Hematopoietic multipotent progenitor cell treated with erythropoietin and hydrocortisone succinate and interleukin-3 and kit ligand, for 17 days (in vitro differentiated cells): ENCODE measurements at regions not wholly inside any gene's neighbourhood (a gene's known extent, or its start where the extent isn't known, plus 50 kb on each side); places are given as distances from the start of the nearest gene placed in this dataset.

ENCODE experiments used
- DNase-seq: peaks from one replicate; pipeline ENCODE4 v3.0.0-alpha.2; 2015; ENCODE audit warnings: low spot score

DNA sequence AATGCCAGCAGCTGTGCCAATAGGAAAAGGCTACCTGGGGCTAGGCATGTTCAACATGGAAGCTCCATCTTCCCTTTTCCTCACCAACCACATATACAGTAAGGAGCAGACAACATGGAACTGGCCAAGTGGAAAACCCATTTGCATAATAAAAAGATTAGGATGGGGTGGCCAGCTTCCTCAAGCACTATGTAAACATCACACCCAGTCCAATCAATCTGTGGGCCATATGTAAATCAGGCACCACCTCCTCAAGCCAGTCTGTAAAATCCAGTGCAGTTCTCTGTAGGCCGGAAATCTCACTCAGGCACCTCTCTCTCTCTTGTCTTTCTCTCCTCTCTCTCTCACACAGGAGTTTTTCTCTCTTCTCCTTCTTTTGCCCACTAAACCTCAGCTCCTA is 360.2 kb upstream of the GRIA1 start:
- no peak for DNase-seq

DNA sequence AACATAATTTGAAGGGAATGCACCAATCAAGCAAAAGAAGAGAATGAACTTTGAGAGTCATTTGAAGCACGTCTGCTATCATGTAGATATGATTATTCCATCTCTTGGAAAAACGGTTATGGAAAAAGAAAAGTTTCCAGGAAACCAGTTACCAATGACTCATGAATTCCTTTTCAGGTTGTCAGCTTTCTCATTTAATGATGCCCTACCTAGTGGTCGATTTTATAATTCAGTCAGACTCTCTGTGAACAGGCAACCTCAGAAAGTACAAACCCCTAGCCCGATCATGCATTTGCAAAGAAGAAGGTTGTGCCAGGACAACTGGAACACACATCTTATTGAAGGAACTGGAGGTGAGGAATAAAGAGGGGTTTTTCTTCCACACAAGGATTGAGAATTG is 355.1 kb upstream of the GRIA1 start:
- no peak for DNase-seq

DNA sequence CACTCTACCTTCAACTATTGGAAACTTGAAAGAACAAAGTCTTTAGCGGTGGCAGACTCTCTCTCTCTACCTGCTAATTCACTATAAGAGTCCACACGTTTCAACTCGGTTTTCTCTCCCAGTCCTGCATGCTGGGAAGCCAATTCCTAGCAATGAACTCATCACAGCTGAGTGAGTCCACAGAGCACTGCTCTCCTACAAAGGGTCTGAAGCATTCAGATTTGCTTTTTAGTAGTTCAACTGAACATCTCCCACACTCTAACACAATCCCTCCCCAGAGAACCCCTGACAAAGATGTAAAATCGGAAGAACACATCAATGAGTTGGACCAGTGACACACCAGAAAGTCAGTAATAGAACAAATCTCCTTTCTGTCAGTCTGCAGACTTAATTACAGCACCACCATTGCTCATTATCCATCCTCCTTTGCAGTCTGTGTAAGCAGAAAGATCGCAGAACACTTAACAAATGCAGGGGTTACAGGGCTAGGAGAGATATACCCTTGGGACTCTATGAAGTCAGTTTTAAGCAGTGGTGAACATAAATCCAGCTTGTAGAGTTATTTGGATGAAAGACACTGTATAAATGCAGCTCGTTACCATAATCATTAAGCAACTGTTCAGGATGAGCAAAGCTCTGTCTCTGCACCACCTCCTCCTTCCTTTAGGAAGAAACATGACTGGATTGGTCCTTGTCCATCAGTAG is 353.4 kb upstream of the GRIA1 start:
- no peak for DNase-seq

DNA sequence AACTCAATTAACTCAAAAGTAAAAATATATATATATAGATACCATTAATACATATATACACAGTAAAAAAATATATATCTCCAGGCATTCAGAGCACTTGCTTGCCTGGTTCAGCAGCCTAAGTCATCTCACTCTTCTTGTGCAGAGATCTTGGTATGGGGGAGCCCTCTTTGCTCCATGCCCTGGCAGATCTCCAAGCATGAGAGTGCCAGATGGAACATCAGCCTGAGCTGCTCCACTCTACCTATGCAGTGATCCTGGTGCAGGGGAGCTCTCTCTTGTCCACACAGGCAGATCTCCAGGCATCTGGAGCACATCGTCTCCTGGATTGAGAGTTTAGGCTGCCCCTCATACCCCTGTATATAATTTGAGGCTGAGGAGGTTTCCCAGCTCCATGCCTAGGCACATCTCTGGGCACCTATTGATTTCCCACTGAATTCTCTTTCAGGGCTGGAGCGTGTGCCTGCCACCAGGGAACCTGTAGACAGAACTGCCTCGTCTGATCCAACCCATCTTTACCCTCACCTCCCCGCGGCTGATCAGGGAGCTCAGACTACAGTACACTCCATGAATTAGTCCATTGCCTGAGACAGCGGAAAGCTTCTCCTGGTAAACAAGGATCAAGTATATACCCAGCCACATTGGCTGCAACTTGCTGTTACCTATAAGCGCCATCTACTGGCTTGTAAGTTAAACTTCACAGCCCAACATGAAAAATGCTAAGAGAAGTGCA is 342.4 kb upstream of the GRIA1 start:
- DNase-seq: no peak

DNA sequence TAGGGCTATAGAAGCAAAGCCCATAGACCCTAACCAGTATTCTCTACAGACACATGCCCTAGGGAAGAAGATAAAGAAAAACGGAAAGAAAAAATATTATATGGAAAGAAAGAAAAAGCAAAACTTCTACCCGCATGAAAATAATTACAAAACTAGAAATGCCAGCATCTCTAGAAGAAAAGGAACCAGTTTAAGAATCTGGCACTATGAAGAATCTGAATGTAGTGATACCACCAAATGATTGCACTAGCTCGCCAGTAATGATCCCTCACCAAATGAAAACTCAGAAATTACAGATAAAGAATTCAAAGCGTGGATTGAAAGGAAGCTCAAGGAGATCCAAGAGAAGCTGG is 341.9 kb upstream of the GRIA1 start:
- DNase-seq: no peak

DNA sequence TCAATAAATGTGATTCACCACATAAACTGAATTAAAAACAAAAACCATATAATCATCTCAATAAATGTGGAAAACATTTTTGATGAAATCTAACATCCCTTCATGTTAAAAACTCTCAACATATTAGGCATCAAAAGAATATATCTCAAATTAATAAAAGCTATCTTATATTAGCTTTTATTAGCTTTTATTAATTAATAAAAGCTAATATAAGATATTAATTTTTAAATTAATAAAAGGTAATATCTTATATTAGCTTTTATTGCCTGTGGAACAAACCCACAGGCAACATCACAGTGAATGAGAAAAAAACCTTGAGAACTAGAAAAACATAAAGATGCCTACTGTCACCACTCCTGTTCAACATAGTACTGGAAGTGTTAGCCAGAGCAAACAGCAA is 338.9 kb upstream of the GRIA1 start:
- no peak for DNase-seq

DNA sequence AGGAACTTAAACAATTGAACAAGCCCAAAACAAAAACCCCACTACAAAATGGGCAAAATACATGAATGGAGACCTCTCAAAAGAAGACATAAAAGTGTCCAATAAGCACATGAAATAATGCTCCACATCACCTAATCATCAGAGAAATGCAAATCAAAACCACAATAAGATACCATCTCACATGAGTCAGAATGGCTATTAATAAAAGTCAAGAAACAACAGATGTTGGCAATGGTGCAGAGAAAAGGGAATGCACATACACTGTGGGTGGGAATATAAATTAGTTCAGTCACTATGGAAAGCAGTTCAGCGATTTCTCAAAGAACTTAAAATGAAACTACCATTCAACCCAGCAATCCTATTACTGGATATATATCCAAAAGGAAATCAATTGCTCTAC is 337.4 kb upstream of the GRIA1 start:
- no peak for DNase-seq

DNA sequence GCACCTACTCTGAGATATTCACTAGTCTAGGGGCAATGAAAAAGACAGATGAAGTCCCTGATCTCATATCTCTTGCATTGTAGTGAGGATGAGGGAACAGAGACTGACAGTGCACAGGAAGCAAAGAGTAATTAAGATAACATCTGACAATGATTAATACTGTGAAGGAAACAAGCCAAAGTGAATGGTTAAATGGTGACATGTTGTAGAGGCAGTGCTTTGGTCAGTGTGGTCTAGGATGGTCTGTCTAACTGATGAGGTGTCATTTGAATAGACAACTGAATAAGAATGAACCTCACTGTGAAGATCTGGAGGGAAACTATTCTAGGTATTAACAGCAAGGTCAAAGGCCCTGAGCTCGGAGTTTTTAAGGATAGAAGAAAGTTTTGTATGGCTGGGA is 333.3 kb upstream of the GRIA1 start:
- DNase-seq: no peak

DNA sequence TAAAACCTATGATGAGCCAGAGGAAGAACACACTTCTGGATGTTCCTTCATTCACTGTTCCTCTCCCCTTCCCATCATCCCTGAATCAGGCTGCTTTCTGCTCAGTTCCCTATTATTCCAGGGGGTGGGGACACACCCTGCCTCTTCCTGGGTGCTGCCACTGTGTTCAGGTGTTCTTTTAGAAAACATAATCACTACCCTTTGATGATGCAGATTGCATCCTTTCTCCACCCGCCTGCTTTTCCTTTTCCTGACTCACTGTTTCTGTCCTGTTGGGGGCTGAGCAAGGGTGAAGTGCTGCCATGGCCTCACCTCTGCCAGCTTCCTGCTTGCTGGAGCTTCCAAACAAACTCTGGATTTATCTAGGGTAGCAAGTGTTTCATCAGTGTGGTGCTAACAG is 331.9 kb upstream of the GRIA1 start:
- DNase-seq: no peak

DNA sequence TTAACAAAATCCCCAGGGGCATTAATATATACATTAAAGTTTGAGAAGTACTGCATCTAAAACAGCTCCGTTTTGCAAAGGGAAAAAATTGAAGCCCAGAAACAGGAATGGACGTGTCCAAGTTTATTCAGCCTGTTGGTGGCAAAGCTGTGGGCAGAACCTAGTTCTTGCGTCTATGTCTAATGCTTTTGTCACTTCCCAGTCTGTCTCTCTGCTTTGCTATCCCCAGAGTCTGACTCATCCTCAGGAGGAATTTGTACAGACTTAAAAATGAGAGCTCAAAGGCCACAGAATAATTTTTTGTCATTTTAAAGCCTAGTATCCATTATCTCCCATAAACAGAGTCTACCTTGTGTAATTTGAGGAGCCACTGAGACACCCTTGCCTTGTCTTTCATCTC is 330.9 kb upstream of the GRIA1 start:
- DNase-seq: no peak

DNA sequence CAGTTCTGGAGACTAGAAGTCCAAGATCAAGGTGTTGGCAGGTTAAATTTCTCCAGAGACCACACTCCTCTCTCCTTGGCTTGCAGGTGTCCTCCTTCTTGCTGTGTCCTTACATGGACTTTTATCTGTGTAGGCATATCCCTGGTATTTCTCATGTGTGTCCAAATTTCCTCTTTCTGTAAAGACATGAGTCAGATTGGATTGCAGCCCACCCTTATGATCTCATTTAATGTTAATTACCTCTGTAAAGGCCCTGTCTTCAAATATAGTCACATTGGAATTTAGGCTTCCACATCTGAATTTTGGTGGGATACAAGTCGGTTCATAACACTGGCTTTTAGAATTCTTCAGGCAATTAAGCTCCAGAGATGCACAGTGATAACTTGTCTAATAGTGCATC is 322.2 kb upstream of the GRIA1 start:
- DNase-seq: no peak

DNA sequence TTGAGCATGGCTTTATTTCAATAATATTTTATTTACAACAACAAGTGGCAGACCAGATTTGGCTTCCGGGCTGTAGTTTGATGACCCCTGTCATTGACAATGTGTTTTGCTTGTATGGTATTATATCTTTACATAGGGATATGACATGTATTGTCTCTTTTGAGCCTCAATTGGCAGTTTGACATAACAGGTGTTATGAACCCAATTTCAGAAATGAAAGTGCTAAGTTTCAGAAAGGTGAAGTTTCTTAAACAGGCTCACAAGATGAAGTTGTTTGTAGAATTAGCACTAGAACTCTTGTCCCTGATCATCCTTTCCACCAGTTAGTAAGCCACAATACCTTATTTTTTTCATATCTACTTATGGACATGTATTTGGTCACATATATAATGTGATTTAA is 303.0 kb upstream of the GRIA1 start:
- DNase-seq: no peak

DNA sequence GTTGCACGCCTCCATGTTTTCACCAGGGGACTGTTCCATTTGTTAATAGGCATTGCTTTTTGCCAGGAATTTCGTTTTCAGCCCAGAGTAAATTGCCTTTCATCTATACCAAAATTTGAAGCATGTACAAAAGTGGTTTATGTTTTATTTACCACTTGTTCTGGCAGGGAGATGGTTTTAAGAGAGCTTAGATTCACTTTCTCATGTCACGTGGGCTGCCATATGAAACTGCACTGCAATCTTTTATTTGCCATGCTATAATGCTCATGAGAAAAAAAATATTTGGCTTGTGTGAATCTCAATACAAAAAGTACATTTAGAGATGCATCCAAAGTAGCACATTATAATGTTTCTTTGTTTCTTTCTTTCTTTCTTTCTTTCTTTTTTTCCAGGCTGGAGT is 284.1 kb upstream of the GRIA1 start:
- no peak for DNase-seq

DNA sequence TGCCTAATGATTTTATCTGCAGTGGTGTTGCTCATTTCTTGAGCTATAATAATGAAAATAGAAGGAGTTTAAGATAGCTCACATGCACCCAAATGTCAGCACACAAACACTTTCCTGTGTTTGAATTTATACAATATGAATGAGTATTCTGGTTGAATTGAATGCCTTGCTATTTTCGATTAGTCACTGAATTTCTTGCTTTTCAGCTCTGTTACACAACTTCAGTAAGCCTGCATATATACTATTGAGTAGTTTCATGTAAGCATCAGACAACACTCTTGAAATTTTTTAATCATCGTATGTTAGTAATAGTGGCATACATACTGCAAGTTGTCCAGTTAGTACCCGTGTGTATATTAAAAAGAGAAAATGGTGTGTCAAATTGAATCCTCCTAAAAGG is 281.5 kb upstream of the GRIA1 start:
- DNase-seq: no peak

DNA sequence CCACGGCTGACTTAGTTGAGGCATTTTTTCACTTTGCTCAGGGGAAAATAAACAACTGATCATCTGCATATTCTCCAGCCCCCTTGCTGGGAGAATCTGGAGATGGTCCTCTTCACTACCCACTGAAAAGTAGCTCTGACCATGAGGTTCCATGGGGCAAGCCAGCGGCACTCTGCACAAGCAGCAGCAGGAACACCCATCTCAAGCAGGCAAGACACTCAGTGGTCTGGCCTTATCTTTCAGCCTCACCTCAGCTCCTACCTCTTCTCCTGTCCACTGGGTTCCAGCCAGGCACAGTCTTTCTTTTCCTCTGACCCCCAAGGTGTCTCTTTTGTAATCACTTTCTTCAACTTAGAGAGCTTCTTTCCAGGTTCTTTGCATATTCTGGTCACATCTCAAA is 280.8 kb upstream of the GRIA1 start:
- no peak for DNase-seq

DNA sequence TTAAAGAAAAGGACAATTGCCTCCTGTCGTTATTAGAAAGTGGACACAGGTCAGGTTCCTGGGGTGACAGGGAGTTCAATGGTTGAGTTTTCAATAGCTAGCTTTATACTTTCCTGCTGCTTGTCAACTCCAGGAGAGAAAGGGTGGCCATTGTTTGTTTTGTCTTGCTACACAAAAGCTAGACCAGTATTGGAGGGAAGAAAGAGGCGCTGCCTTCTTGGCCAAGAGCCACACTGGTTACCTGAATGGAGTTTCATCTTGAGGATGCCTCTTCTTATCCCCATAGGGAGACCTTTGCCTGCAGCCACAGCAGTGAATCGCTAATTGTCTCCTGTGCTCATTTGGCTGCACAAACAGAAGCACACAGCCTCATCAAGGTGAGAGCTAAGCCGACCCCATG is 279.4 kb upstream of the GRIA1 start:
- no peak for DNase-seq

DNA sequence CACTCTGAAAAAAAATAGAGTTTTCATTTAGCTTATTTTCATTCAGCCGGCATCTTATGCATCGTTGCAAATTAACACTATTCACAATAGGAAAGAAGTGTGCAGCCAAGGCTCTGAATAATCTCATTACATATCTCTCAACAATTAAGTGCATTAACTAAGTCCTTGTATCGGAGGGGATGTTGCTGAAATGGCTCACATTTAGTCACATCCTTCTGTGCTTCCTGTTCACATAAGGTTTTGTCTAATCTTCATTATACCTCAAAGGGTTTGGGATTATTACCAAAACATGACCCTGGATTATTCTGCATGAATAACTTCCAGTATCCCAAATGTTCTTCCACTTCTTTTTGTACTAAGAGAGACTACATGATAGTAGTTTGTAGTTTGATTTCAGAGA is 278.0 kb upstream of the GRIA1 start:
- no peak for DNase-seq

DNA sequence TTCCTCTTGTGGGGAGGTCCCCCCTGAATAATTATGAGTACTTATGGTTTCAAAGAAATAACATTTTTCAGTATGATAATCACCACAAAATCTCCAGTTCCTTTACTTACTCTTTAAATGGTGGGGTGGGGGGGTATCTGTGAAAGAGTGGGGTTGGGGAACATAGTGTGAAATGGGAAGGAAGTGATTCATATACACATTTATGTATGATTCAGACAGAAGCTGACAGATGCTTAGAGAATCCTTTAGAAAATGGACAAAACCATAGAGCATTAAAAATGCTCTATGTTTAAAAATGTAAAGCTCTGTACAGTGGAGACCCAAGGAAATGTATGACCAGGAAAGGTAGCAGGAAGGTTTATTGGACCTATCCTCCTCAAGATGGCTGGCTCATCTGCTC is 267.5 kb upstream of the GRIA1 start:
- DNase-seq: no peak

DNA sequence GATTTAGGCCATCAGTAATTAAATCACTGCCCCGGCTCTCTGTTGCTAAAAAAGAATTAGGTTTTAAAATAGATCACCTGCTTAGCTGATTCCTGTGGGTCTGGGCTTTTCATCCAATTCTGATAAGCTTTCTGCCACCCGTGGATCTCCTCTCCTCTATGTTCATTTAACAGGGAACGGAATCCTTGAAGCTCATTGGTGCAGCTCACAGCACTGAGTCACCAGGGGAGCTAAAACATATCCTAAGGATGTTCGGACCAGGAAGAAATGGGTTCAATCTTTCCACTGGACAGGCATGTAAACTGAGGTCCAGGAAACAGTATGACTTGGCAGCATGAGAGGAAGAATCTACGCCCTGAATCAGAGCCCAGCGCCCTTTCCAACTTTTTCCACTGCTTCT is 267.1 kb upstream of the GRIA1 start:
- no peak for DNase-seq

DNA sequence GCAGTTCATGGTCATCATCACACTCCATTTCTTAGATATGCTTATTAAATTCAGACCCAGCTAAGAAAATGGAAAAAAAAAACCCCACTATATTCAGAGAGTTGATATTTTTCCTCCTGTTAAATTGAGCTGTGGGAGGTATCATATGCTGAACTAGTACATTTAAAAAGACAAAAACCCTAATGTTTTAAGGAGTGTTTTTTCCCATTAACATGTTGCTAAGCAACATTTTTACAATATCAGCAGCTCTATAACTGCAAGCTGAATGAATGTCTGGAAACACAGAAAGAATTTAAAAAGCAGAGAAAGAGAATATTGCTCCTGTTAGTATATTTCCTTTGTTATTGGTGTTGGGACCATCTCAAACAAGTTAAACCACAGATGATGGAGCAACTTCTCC is 265.8 kb upstream of the GRIA1 start:
- no peak for DNase-seq

DNA sequence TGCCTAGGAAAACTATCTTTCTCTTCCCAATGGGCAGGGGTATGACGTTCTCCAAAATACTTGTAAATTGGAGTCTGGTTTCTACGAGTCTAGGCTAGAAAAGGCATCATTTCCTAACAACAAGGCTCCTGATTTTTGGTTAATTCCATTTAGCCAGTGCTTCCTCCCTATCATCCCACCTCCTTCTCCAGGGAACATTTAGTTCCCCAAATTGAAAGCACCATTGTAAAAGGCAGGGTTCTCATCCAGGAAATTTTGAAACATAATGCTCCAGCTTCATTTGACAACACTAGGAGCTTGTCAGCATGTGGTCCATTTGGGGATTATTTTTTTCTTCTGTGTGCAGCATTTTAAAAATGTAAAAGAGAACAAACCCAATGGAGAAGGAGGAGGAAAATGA is 256.5 kb upstream of the GRIA1 start:
- no peak for DNase-seq

DNA sequence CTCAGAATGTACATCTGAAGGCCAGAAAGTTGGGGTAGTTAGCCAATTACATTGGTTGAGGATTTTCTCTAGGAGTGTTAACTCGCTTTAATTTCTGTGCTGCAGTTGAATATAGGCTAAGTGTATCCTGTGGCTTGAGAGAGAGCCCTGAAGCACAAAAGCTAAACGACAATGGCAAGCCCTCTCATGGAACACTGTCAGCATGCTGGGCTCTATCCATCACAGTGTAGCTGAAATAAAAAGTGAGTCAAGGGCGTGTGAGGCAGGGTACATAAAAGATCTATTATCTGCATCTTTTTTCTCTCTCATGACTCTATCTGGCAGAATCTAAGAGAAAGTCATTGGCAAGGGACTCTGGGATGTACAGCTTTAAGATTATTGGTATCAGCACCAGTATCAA is 254.2 kb upstream of the GRIA1 start:
- no peak for DNase-seq

DNA sequence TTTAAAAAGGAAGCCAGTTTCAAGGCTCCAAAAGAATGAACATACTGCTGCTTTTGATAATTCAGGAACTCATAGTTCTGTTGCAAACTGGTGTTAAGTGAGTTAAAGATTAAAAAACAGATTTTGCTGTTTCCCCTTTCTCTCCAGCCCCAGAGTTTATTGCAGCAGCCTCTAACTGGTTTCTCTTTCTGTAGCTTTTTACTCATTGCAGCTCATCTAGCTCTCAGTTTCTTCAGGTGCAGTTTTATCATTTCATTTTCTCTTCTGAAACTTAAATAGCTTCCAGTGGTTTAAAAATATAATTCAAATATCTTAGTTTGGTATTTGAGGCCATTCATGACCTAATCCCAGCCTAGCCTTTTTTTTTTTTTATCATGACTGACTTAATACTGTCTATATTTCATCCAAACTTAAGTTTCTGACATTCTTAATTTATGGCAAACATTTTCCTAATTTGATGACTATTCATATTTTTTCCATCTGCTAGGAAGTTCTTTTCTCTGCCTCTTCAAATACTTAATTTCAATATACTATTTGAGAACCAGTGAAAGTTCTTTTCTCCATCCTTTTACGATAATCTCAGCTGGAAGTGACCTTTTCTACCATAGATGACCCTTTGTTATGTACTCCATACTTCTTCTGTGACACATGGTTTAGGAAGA is 252.7 kb upstream of the GRIA1 start:
- DNase-seq: no peak

DNA sequence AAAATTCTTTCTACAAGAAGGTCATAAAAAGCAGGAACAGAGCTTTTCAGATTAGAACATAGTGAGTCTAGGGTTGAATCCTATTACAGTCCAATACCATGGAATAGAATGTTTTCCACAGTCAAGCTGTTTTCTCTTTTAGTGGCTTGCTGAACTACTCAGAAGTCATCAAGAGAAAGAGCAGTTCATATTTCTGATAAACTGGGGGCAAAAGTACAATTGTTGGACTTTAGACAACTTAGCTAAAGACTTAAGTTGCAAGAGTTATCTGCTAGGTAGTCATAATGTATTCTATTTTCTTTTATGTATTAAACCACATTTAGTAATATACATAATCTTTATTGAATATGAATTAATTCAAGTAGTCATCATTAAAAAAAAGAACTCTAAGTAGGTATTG is 233.1 kb upstream of the GRIA1 start:
- DNase-seq: no peak
